ENCODE measurements at regions not wholly inside any gene's neighbourhood (a gene's known extent, or its start where the extent isn't known, plus 50 kb on each side); places are given as distances from the start of the nearest gene placed in this dataset.

DNA sequence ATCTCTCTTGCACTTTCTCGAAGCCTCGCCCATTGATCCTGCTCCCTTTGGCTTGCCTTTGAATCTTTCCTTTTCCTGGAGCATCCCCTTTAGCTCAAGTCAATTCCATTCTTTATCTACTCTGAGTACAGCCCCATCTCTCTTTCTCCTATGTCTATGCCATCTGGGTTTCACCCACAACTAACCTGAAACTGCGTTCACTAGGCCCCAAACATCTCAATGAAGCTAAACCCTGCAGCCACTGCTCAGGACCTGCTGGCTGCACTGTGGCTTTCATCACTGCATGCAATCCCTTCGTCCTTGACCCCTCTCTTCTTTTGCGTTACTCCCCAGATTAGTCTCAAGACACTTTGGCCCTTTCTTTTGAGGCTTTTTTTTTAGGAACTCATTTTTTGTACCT is 81.6 kb upstream of the CYRIA start:
- ATAC-seq: no peak

DNA sequence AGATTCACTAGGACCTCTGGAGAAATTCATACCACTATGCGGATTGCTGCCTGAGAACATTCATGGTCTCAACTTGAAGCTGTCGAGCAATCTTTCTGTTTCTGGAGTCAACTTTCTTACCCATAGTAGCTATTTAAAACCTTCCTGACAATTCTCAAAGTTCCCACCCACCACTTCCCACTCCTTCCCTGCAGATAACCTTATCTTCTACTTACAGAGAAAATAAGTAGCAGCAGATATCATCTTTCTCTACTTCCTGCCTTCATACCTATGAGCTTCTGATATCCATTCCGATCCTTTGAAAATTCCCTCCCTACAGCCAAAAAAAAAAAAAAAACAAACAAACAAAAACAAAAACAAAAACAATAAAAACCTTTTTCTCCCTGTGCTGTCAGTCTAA is 81.2 kb upstream of the CYRIA start:
- no peaks in the 10 kb centered on the region for H3K9me3 ChIP-seq (ENCODE audit: control insufficient read depth, insufficient read depth, low read length)
- no peak overlapping the region for H3K4me3 ChIP-seq (ENCODE audit: low read length)
- H3K4me3 Mint-ChIP-seq: no peak overlapping the region
- no peak overlapping the region for H3K27ac Mint-ChIP-seq
- no peaks in the 10 kb centered on the region for H3K36me3 ChIP-seq (ENCODE audit: control insufficient read depth, insufficient read depth, low read length)
- TF ChIP-seq, protein P1, sequence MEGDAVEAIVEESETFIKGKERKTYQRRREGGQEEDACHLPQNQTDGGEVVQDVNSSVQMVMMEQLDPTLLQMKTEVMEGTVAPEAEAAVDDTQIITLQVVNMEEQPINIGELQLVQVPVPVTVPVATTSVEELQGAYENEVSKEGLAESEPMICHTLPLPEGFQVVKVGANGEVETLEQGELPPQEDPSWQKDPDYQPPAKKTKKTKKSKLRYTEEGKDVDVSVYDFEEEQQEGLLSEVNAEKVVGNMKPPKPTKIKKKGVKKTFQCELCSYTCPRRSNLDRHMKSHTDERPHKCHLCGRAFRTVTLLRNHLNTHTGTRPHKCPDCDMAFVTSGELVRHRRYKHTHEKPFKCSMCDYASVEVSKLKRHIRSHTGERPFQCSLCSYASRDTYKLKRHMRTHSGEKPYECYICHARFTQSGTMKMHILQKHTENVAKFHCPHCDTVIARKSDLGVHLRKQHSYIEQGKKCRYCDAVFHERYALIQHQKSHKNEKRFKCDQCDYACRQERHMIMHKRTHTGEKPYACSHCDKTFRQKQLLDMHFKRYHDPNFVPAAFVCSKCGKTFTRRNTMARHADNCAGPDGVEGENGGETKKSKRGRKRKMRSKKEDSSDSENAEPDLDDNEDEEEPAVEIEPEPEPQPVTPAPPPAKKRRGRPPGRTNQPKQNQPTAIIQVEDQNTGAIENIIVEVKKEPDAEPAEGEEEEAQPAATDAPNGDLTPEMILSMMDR (IDR thresholded peaks at IDR 0.05): no peak
- 56% methylated on average over 3 of the region's 3 CpGs for WGBS (ENCODE audit: insufficient coverage)
- H3K9me3 Mint-ChIP-seq: no peaks in the 10 kb centered on the region
- no peak for ATAC-seq
- H3K36me3 Mint-ChIP-seq: no peaks in the 10 kb centered on the region
- H3K27me3 Mint-ChIP-seq (ENCODE audit: low read depth in 2 of 2): peaks cover 8 to 23% of the 10 kb centered on the region in 2 donors
- DNase-seq: no peak
- intact Hi-C loops (cut with micrococcal nuclease): no loop called here
- no peaks in the 10 kb centered on the region for H3K4me1 Mint-ChIP-seq
- no peaks in the 10 kb centered on the region for H3K27me3 ChIP-seq (ENCODE audit: control insufficient read depth, insufficient read depth, low read length)
- no peaks in the 10 kb centered on the region for H3K4me1 ChIP-seq (ENCODE audit: control insufficient read depth, insufficient read depth, low read length)
- no peak overlapping the region for H3K27ac ChIP-seq (ENCODE audit: low read length)

More for the DNA sequence above, 81.6 kb upstream of the CYRIA start:
- Mint-ChIP-seq H3K27ac (no peak overlapping the region), H3K4me3 (no peak overlapping the region), H3K4me1 (no peaks in the 10 kb centered on the region), H3K36me3 (no peaks in the 10 kb centered on the region), H3K9me3 (no peaks in the 10 kb centered on the region), H3K27me3 (ENCODE audit: low read depth in 2 of 2) (peaks cover 8 to 23% of the 10 kb centered on the region in 2 donors)
- Histone ChIP-seq H3K9me3 (ENCODE audit: control insufficient read depth, insufficient read depth, low read length) (no peaks in the 10 kb centered on the region), H3K27me3 (ENCODE audit: control insufficient read depth, insufficient read depth, low read length) (no peaks in the 10 kb centered on the region), H3K27ac (ENCODE audit: low read length) (no peak overlapping the region), H3K4me1 (ENCODE audit: control insufficient read depth, insufficient read depth, low read length) (no peaks in the 10 kb centered on the region), H3K36me3 (ENCODE audit: control insufficient read depth, insufficient read depth, low read length) (no peaks in the 10 kb centered on the region), H3K4me3 (ENCODE audit: low read length) (no peak overlapping the region)
- TF ChIP-seq, protein P1 (IDR thresholded peaks at IDR 0.05): no peak
- WGBS (ENCODE audit: insufficient coverage): 90% methylated on average over 5 of the region's 5 CpGs
- no peak for DNase-seq
- intact Hi-C loops (cut with micrococcal nuclease): no loop called here

DNA sequence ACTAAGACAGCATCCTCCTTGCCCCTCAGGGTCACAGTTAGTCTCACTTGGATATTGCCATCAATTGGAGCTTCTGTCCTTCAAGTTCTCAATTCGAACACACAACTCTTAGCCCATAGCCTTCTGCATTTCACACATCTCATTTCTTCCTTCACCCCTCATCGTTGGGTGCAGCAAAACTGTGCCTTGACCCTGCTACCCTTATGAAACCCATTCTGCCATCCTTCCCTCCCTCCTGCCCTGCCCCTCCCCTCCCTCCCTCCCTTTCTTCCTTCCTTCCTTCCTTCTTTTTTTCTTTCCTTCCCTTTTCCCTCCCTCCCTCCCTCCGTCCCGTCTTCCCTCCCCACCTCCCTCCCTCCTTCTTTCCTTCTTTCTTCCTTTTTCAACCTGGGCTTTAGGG is 80.7 kb upstream of the CYRIA start:
- no peaks in the 10 kb centered on the region for H3K36me3 ChIP-seq (ENCODE audit: control insufficient read depth, insufficient read depth, low read length)

DNA sequence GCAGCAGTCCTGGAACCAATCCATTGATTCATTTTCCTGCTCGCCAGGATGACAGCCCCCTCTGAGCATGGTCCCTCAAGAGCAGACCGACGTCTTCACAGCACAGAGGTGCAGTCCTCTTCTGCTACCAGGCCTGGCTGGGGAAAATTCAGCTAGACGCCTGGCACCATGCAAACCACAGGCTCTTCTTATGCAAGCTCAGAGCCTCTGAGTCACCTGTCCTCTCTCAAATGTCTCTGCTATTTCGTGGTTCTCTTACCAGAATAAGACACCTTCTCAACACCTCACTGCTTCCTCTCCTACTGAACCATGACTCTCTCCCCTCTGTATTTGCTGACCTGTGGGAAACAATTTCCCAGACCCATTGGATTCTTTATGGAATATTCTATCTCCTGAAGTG is 79.8 kb upstream of the CYRIA start:
- H3K36me3 Mint-ChIP-seq: no peaks in the 10 kb centered on the region
- DNase-seq (no peak), ATAC-seq (no peak)
- no peaks in the 10 kb centered on the region for H3K4me1 Mint-ChIP-seq
- no peaks in the 10 kb centered on the region for H3K4me1 ChIP-seq (ENCODE audit: control insufficient read depth, insufficient read depth, low read length)
- no peaks in the 10 kb centered on the region for H3K36me3 ChIP-seq (ENCODE audit: control insufficient read depth, insufficient read depth, low read length)
- peaks cover 8 to 25% of the 10 kb centered on the region in 2 donors for H3K27me3 Mint-ChIP-seq (ENCODE audit: low read depth in 2 of 2)
- 74% methylated on average over 5 of the region's 5 CpGs for WGBS (ENCODE audit: insufficient coverage)
- no peaks in the 10 kb centered on the region for H3K9me3 Mint-ChIP-seq
- H3K27me3 ChIP-seq (ENCODE audit: control insufficient read depth, insufficient read depth, low read length): no peaks in the 10 kb centered on the region
- no peak overlapping the region for H3K27ac Mint-ChIP-seq
- no peaks in the 10 kb centered on the region for H3K9me3 ChIP-seq (ENCODE audit: control insufficient read depth, insufficient read depth, low read length)
- no peak overlapping the region for H3K27ac ChIP-seq (ENCODE audit: low read length)
- H3K4me3 ChIP-seq (ENCODE audit: low read length): no peak overlapping the region
- TF ChIP-seq, protein P1 (IDR thresholded peaks at IDR 0.05): no peak
- intact Hi-C loops (cut with micrococcal nuclease): no loop called here
- no peak overlapping the region for H3K4me3 Mint-ChIP-seq

More for the DNA sequence above, 80.7 kb upstream of the CYRIA start:
- H3K4me1 ChIP-seq (ENCODE audit: control insufficient read depth, insufficient read depth, low read length): no peaks in the 10 kb centered on the region
- Mint-ChIP-seq H3K27me3 (ENCODE audit: low read depth in 2 of 2) (peaks cover 8 to 25% of the 10 kb centered on the region in 2 donors), H3K9me3 (no peaks in the 10 kb centered on the region), H3K27ac (no peak overlapping the region), H3K36me3 (no peaks in the 10 kb centered on the region), H3K4me3 (no peak overlapping the region), H3K4me1 (no peaks in the 10 kb centered on the region)
- no peak overlapping the region for H3K4me3 ChIP-seq (ENCODE audit: low read length)
- no peak for DNase-seq
- TF ChIP-seq, protein P1 (IDR thresholded peaks at IDR 0.05): no peak
- H3K27ac ChIP-seq (ENCODE audit: low read length): no peak overlapping the region
- H3K27me3 ChIP-seq (ENCODE audit: control insufficient read depth, insufficient read depth, low read length): no peaks in the 10 kb centered on the region
- 74% methylated on average over 4 of the region's 4 CpGs for WGBS (ENCODE audit: insufficient coverage)
- no peaks in the 10 kb centered on the region for H3K9me3 ChIP-seq (ENCODE audit: control insufficient read depth, insufficient read depth, low read length)
- intact Hi-C loops (cut with micrococcal nuclease): no loop called here
- ATAC-seq: no peak
